WI38 (cell line): ENCODE measurements at regions not wholly inside any gene's neighbourhood (a gene's known extent, or its start where the extent isn't known, plus 50 kb on each side); places are given as distances from the start of the nearest gene placed in this dataset.

Experiments used
- H3K4me3 ChIP-seq: 2 replicates; pipeline ENCODE4 v1.5.1; 2011; ENCODE audit warnings: low read depth, mild to moderate bottlenecking, control low read depth, low read length
- CTCF ChIP-seq: IDR thresholded peaks from 2 replicates; pipeline ENCODE4 v1.5.1; 2012; ENCODE audit warnings: low read depth, mild to moderate bottlenecking, control low read depth, low read length

- H3K4me3 ChIP-seq = no peak overlapping the region
- TF ChIP-seq CTCF = no peak
These were observed 213.4 kb downstream of the SPCS3 start for GRCh38 chr4:176533159-176533558.

- no peak overlapping the region for H3K4me3 ChIP-seq
- no peak for TF ChIP-seq CTCF
These were observed 214.8 kb downstream of the SPCS3 start for GRCh38 chr4:176534566-176534965.

- H3K4me3 ChIP-seq = no peak overlapping the region
- no peak for TF ChIP-seq CTCF
These were observed 218.6 kb downstream of the SPCS3 start for GRCh38 chr4:176538217-176538925.

- TF ChIP-seq CTCF = no peak
- H3K4me3 ChIP-seq = no peak overlapping the region
These were observed 219.5 kb downstream of the SPCS3 start for GRCh38 chr4:176539091-176539784.

GRCh38 chr4:176539785-176540175 is 220.0 kb downstream of the SPCS3 start:
- H3K4me3 ChIP-seq = no peak overlapping the region
- TF ChIP-seq CTCF = no peak

- TF ChIP-seq CTCF = no peak
- no peak overlapping the region for H3K4me3 ChIP-seq
These were observed 221.0 kb downstream of the SPCS3 start for GRCh38 chr4:176540814-176541213.

GRCh38 chr4:176545872-176546271 is 226.1 kb downstream of the SPCS3 start:
- TF ChIP-seq CTCF = no peak
- no peak overlapping the region for H3K4me3 ChIP-seq
